Liver (tissue), 3 donors: ENCODE measurements at regions not wholly inside any gene's neighbourhood (a gene's known extent, or its start where the extent isn't known, plus 50 kb on each side); places are given as distances from the start of the nearest gene placed in this dataset.

Experiments
- ATF3 ChIP-seq: IDR thresholded peaks from 2 replicates; pipeline ENCODE4 v1.6.1; 2016; ENCODE audit warnings: antibody characterized with exemption
- EGR1 ChIP-seq, 2 donors: IDR thresholded peaks; 2 replicates each; pipeline ENCODE4 v1.6.1; 2016 to 2018; ENCODE audit warnings: antibody characterized with exemption in 2 of 2, low read depth in 2 of 2
- GABPA ChIP-seq, 2 donors: IDR thresholded peaks in 1 of 2; conservative IDR thresholded peaks in 1 of 2; 2 replicates each; pipeline ENCODE4 v1.6.1; 2016; ENCODE audit warnings: antibody characterized with exemption in 2 of 2, mild to moderate bottlenecking in 1 of 2, moderate library complexity in 1 of 2
- JUND ChIP-seq, 2 donors: IDR thresholded peaks; 2 replicates each; pipeline ENCODE4 v1.6.1; 2016; ENCODE audit warnings: antibody characterized with exemption in 2 of 2
- RXRA ChIP-seq, 2 donors: IDR thresholded peaks; 2 replicates each; pipeline ENCODE4 v1.6.1; 2017 to 2018; ENCODE audit warnings: antibody characterized with exemption in 2 of 2, mild to moderate bottlenecking in 1 of 2
- SP1 ChIP-seq: IDR thresholded peaks from 2 replicates; pipeline ENCODE4 v1.6.1; 2018; ENCODE audit warnings: antibody characterized with exemption, mild to moderate bottlenecking
- TAF1 ChIP-seq: conservative IDR thresholded peaks from 2 replicates; pipeline ENCODE4 v1.6.1; 2016; ENCODE audit warnings: antibody characterized with exemption, mild to moderate bottlenecking
- YY1 ChIP-seq: IDR thresholded peaks from 2 replicates; pipeline ENCODE4 v1.6.1; 2016; ENCODE audit warnings: antibody characterized with exemption, mild to moderate bottlenecking
- TF ChIP-seq, protein P1 (sequence below): IDR thresholded peaks from 2 replicates; pipeline ENCODE4 v1.6.1; 2016; ENCODE audit warnings: antibody characterized with exemption
- TF ChIP-seq, protein P2 (sequence below): fragments of 150-350 bp; IDR thresholded peaks from 2 replicates; pipeline ENCODE4 v1.5.1; 2017; ENCODE audit warnings: improper control_type of control experiment, low read depth, low read length; ENCODE audit not compliant: missing input control
- donor health status: healthy.
- donor health status: healthy.

DNA sequence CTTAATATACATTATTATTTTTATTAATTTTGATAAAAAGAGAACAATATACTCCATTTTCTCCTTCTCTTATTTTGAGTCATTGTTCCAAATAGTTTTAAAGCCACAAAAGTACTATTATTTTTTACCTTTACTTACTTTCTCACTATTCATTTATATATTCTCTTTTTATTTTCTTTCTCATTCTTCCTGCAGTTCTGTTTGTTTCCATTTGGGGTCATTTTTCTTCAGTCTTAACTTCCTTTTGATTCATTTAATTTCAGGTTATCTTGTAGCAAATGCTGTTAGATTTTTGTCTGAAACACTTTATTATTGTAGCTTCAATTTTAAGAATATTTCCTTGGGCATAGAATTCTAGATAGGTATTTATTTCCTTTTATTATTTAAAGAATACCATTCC lies 438.6 kb upstream of the EPHA5 start:
- TF ChIP-seq, protein P1, sequence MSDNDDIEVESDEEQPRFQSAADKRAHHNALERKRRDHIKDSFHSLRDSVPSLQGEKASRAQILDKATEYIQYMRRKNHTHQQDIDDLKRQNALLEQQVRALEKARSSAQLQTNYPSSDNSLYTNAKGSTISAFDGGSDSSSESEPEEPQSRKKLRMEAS, result no peak
- TF ChIP-seq ATF3 (no peak), GABPA (IDR thresholded peaks at IDR 0.05 in 1 of 2, conservative IDR thresholded peaks at IDR 0.05 in 1 of 2) (no peak), SP1 (no peak), RXRA (IDR thresholded peaks at IDR 0.05) (no peak), EGR1 (IDR thresholded peaks at IDR 0.05; ENCODE audit: low read depth in 2 of 2) (no peak), TAF1 (no peak), JUND (IDR thresholded peaks at IDR 0.05) (no peak), YY1 (no peak)
- TF ChIP-seq, protein P2, sequence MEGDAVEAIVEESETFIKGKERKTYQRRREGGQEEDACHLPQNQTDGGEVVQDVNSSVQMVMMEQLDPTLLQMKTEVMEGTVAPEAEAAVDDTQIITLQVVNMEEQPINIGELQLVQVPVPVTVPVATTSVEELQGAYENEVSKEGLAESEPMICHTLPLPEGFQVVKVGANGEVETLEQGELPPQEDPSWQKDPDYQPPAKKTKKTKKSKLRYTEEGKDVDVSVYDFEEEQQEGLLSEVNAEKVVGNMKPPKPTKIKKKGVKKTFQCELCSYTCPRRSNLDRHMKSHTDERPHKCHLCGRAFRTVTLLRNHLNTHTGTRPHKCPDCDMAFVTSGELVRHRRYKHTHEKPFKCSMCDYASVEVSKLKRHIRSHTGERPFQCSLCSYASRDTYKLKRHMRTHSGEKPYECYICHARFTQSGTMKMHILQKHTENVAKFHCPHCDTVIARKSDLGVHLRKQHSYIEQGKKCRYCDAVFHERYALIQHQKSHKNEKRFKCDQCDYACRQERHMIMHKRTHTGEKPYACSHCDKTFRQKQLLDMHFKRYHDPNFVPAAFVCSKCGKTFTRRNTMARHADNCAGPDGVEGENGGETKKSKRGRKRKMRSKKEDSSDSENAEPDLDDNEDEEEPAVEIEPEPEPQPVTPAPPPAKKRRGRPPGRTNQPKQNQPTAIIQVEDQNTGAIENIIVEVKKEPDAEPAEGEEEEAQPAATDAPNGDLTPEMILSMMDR, result no peak
